Right renal cortex interstitium (tissue), 3 donors: ENCODE measurements at regions not wholly inside any gene's neighbourhood (a gene's known extent, or its start where the extent isn't known, plus 50 kb on each side); places are given as distances from the start of the nearest gene placed in this dataset.

Experiments used
- DNase-seq, 3 donors: peaks; one replicate each; pipeline ENCODE4 v3.0.0-alpha.2; 2013; ENCODE audit warnings: low read depth in 3 of 3, low spot score in 2 of 3

DNA sequence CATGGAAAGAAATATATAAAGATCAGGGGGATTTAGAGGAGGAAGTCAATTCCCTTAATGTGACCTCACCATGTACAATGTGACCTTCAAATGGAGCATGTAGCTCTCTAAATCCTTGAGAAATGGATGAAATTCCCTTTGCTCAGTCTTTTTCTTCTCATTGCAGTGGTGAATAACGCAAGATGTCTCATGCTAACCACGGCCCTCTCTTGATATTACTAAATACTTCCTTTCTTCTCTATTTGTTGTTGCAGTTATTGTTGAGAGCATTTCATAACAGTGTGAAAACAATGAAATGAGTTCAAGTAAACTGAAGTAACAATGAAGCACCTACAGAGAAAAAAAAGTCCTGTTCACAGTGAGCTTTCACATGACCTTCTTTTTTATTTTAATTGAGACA lies 55.6 kb downstream of the ZNF281 start:
- DNase-seq = no peak

DNA sequence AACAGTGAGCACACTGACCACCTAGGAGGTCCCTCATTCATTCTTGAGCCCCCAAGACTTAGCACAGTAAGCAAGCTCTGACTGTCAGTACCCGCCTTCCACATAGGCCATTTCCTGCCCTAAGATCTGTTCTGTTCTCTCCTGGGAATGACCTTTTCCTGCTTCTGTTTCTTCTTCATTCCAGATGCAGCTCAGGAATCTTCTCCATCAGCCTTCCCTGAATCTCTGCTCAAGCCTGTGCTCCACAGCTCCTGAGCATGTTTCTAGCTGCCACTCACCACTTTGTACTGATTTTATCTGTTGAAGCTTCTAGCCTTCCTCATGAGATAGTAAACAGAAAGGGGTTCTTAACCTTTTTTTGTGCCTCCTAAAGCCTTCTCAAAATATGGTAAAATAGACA lies 56.6 kb downstream of the ZNF281 start:
- DNase-seq = no peak

DNA sequence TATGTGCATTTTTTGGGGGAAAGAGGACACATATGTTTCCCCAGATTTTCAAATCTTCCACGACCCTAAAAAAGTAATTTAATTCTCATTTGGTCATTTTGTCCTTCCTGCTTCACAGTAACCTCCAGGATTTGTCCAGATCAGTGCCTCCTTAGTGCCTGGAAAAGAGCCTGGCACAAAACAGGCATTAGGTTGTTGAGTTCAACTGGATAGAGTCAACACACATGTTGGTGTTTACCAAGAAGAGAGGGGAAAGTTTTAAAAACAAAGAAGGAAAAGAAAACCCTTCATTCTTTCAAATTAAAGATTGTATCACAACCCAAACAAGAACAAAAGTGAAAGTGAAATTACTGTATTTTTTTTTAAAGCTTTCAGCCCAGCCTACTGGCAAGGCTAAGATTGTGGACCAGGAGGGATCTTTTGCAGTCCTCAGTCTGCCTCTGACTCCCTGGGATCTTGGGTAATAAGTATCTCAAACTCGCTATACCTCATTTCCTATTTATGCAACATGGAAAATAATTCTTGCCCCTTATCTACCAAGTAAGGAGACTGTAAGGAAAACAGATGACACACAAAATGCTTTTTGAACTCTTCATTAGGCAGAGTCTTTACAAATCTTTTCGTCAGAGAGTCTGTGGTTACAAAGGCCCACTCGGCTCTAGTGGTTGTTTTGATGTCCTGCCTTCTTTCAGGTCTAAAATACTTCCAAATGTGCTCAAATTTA lies 57.8 kb downstream of the ZNF281 start:
- no peak for DNase-seq

DNA sequence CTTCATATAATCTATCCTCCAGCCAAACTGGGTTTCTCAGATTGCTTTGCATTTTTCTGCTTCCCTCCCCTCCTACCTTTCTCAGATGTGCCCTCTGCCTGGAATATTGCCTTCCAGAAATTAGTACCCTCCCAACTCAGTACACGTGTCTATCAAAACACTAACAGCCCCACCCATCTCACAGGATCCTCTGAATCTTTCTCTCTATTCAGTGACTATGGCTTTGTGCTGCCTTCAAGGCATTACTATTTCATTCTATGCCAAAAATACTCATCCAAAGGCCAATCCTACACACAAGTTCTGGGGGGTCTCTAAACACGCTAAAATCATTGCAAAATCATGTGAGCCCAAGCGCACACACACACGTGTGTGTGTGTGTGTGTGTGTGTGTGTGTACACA lies 58.4 kb downstream of the ZNF281 start:
- no peak for DNase-seq

DNA sequence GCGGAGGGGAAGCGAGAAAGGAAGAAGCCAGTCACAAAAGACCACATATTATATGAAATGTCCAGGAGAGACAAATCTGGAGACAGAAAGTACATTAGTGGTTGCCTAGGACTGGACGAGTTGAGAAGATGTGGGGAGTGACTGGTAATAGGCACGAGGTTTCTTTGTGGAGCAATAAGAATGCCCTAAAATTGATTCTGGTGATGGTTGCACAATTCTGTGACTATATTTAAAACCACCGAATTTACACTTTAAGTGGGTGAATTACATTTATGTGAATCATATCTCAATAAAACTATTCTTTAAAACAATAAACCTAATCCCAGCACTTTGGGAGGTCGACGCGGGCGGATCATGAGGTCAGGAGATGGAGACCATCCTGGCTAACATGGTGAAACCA lies 63.1 kb downstream of the ZNF281 start:
- DNase-seq = no peak

DNA sequence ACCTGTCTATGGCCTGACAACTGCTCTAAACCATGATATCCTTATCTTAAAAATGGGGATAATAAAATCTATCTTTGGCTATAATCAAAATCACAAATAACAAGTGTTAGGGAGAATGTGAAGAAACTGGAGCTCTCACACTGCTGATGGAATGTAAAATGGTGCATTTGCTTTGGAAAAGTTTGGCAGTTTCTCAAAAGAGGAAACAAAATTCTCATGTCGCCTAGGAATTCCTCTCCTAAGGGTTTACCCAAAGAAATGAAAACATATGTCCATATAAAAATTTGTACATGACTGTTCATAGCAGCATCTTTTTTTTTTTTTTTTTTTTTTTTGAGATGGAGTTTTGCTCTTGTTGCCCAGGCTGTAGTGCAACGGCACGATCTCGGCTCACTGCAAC lies 64.3 kb downstream of the ZNF281 start:
- no peak for DNase-seq

DNA sequence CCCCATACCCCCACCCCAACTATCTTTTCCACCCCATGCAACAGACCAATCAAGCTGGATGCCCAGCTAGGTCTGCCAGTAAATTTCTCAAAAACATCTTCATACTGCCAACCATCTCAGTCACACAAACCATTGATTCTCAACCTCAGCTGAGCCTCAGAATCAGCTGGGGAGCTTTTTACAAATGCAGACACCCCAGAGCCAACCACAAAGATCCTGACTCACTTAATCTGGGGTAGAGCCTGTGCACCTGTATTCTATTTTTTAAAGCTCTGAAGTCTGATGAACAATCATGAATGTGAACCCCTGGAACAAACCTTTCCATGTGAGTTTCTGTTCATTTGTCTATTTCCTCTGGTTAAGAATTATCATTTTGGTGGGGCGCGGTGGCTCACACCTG lies 66.0 kb downstream of the ZNF281 start:
- no peak for DNase-seq

DNA sequence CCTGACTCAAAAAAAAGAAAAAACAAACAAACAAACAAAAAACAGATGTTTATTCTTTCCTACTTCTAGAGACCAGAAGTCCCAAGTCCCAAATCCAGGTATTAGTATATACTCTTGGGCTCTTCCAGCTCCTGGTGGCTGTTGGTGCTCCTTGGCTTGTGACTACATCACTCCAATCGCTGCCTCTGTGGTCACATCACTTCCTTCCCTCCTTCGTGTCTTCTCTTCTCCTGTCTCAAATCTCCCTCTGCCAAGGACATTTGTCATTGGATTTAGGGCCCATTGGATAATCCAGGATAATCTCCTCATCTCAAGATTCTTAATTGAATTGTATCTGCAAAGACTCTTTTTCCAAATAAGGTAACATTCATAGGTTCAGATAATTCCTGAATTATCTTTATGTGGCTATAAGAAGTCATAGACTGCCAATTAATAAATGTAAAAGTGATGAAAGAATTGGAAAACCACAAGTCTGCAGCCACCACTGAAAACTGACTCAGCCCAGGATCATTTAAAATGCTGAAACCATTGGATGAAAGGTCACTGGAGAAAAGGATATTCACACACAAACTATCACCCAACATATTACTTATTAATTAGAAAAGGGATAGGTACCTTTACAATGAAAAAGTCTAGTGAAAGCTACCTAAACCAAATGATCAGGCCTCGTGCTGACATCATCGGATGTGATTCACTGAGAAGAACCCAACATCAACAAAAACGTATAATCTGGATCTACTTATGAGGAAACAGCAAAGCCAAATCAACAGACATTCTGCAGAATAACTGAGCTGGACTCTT lies 67.1 kb downstream of the ZNF281 start:
- DNase-seq = no peak

DNA sequence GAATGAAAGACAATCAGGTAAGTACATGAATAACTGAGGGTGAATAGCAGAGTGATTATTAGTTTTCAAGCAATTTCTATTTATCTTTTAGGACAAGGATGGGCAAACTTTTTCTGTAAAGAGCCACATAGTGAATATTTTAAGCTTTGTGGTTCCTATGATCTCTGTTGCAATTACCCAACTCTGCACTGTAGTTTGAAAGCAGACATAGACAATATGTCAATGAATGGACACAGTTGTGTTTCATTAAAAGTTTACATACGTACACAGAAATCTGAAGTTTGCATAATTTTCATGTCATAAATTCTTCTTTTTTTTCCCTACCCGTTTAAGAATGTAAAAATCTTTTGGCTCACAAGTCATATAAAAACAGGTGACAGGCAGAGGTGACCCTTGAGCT lies 71.4 kb downstream of the ZNF281 start:
- DNase-seq = no peak

DNA sequence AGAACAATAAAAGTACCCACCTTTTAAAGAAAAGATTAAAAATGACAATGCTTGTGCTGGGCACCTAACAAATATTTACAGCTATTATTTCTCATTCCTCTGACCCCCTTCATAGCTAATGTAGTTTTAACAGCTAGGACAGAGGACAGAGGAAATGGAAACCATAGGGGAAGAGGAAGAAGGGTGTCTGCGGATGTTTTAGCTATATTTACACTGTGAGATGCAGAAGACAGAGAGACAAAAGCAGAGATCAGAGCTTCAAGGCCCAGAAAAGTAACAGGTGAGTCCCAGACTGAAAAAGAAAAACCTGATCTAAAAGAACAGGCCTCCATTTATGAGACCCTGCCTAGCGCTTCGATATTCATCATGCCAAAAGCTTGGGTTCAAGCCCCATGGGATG lies 72.0 kb downstream of the ZNF281 start:
- DNase-seq = no peak

DNA sequence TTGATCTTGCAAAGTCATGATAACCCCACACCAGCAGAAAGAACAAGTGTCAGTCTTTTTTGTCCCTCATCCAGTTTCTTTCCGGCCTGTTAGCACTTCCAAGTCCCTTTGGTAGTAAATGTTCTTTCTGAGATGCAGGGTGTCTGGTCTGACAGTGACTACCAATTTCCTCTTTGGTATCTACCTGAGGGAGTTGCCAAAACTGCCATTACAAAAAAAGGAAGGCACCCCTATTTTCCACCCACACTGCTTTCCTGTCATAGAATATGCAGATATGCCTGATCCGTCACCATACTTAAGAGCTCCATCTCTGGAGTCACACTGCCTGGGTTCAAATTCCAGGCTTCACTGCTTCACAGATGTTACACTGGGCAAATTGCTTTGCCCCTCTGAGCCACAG lies 72.4 kb downstream of the ZNF281 start:
- DNase-seq = no peak

DNA sequence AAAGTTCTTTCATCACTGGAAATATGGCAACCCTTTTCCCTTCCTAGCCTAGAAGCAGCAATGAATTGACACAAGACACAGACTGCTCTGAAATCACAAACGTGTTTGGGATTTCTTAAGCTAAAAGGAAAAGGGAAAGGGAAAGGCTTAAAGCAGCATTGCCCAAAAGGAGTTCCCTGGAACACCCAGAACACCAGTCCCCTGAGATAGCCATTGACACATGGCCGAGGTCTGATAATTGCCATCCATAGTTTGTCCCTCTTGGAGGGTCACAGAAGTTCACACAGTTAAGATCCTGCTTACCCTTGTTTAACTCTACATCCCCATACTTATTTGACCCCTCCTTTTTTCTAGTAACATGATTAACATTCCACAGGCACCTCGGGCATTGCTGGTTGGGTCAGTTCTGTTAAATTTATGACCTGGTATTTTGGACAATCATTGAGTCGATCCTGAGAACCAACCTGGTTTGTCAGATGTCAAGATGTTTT lies 72.9 kb downstream of the ZNF281 start:
- DNase-seq = no peak

DNA sequence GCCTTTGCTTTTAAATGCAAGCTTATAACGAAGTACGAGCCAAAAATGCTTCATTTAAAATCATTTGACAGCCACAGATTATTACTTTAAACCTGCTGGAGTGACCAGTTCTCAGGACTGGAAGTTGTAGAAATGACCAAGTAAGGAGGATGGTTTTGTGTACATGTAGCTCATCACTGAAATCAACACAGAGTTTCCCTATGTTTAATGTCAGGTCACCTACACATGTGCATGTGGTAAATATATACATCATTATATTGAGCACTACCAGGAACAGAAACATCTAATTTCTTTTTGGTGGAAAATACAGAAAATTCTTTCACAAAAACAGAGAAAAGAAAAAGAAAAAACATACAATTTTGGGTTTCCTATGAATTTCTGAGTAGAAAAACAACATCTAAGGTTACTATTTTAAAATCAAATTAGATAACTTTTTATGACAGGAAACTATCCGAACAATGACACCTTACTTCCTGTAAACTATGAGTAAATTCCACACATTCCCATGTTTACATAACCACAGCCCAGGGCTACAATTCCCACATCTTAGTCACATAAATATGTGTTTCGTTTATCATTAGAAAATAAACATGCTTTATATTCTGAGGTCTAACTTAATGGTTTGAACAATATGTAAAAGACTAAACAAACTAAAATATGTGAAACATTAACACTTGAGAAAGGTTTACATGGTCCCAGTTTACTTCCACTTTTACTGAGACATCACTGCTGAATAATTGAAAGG lies 73.6 kb downstream of the ZNF281 start:
- no peak for DNase-seq

DNA sequence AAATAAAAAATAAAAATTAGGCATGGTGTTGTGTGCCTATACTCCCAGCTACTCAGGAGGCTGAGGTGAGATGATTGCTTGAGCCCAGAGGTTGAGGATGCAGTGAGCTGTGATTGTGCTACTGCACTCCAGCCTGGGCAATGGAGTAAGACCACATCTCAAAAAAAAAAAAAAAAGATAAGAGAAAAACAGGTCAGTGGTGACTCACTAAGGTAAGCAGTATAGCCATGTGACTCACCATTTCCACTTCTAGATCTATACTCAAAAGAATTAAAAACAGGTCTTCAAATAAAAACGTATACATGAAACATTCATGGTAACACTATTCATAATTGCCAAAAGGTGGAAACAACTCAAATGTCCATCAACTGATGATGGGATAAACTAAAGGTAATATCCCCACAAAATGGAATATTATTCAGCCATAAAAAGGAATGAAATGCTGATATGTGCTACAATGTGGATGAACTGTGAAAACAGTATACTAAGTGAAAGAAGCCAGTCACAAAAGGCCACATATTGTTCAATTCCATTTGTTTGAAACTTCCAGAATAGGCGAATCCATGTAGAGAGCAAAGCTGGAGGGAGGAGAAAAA lies 75.1 kb downstream of the ZNF281 start:
- DNase-seq = no peak

DNA sequence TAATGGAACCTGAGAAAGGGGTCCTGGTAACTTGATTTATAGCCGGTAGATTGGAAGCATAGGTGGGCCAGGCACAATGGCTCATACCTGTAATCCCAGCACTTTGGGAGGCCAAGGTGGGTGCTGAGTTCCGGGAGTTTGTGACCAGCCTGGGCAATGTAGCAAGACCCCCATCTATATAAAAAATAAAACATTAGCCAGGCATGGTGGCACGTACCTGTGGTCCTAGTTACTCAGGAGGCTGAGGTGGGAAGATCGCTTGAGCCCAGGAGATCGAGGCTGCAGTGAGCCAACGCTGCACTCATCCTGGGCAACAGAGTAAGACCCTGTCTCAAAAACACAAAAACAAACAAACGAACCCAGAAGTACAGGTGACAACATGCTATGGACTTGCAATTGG lies 76.5 kb downstream of the ZNF281 start:
- no peak for DNase-seq

DNA sequence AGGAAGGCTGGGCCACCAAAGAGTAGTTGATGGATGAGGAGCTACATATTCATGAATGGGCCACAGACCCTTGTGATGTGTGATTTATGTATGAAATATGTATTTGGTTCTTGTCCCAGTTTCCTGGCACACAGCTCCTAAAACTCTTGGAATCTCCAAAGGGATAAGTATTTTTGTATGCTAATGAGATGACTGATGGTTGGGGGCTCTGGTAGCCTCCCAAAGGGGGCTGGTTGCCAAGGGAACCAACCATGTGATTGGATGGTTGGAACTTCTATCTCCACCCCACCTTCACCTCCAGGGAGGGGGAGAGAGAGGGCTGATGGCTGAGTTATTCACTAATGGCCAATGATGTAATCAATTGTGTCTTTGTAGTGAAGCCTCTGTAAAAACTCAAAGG lies 77.1 kb downstream of the ZNF281 start:
- DNase-seq = no peak

DNA sequence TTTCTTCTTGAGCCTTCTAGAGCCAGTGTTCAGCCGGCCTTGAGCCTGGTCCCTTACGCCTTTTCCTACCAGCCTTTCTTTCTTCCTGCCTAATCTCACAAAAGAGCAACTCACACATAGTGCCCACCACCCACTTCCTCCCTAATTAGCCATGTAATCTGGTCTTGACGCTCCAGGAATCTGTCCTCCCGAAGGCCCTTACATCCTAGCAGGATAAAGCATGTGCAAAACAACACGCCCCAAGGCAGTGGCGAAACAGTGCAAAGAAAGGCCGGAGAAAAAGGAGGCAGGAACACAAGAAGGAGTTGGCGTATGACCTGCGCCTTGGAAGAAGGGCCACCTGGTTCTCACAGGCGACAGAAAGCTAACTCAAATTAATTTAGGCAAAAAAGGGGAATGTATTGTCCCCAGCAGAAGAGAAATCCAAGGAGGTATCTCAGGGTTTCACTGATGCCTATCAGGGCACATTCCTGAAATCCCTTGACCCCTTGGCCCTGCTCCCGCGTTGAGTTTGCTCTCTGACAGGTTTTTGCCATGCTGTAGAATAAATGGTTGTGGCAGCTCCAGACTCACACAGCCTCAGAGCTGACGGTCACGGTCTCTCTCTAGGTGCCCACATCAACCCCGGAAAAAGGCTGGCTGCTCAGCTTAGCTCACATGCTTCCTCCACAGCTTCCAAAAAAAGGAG lies 79.0 kb downstream of the ZNF281 start:
- DNase-seq = no peak

DNA sequence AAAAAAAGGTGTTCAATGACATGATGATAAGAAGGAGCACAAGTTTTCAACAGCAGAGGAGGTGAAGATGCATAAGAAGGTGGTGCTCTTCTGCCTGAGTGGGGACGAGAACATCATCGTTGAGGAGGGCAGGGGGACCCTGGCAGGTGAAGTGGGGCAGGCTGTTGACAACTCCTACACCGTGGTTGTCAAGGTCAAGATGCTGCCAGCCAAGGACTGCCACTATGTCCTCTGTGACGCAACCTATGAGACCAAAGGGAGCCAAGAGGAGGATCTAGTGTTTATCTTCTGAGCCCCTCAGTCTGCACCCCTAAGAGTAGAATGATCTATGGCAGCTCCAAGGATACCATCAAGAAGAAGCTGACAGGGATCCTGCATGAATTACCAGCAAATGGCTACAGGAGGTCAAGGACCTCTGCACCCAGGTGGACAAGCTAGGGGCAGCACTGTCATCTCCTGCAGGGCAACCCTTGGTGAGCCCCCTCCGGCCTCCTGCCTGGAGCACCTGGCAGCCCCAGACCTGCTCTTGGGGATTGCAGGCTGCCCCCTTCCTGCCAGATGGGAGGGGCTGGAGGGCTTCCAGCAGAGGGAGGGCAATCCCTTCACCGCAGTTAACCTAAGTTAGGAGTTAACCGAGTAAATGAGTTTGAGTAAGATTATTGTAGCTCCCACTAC lies 80.5 kb downstream of the ZNF281 start:
- no peak for DNase-seq

DNA sequence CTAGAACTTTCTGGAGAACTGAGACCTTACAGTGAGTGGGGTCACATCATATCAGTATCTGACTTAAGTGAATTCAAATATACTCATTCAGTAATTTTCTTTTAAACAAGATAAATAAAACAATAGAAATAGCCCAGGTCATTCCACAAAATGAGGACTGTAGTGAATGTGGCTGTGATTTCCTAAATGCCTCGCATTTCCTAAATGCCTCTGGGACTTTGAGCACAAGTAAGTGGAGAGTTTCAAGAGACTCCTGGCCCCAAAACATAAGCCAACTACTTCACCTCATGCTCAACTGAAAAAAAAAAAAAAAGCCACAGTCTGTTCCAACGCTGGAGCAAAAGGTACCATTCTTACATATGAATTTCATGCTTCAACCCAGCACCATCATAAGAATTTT lies 81.5 kb downstream of the ZNF281 start:
- no peak for DNase-seq

DNA sequence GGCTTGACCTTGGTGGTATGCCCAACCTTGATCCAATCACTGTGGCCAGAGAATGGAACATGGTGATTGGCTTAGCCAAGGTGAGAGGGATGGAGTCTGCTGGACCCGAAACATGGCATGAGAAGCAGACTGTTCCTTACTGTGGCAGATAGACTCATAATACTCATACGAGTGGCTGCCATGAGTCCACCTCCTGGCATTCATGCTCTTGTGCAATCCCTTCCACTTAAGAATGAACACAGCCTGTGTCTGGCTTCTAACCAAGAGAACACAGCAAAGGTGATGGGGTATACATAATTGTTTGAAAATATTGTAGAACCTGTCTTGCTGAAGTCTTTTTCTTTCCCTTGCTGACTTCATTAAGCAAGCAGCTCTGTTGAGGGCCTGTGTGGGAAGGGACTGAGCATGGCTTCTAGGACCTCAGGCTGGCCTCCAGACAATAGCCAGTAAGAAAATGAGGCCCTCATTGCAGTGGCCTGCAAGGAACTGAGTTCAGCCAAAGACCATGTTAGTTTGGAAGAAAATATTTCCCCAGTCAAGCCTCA lies 85.9 kb downstream of the ZNF281 start:
- DNase-seq = no peak
